ENCODE measurements at regions not wholly inside any gene's neighbourhood (a gene's known extent, or its start where the extent isn't known, plus 50 kb on each side); places are given as distances from the start of the nearest gene placed in this dataset.

DNA sequence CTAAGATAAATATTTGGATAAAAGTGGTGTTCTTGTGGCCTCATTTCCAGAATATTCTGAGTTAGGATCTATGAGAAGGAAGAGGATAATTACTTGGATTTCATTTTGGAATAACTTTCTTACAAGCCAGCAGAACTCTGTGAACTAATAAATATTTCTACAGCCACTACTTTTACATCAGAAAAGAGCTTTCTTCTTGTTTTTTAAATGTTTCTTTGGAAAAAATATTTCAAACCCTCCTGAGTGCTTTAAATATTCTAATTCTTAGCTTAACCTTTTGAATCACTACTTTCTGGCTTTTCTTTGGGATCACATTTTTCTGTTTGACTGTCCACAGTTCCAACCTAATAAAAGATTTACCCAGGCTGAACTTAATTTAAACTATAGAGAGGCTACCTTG is 279.2 kb upstream of the PHYHIPL start (continued):
- TF ChIP-seq TCF12 (IDR thresholded peaks at IDR 0.05): no peak
- no peak for TF ChIP-seq RAD21 (IDR thresholded peaks at IDR 0.05; ENCODE audit: low read length)
- TF ChIP-seq ZBTB33 (IDR thresholded peaks at IDR 0.05; ENCODE audit: borderline replicate concordance, low read depth): no peak
- TF ChIP-seq, protein P1, sequence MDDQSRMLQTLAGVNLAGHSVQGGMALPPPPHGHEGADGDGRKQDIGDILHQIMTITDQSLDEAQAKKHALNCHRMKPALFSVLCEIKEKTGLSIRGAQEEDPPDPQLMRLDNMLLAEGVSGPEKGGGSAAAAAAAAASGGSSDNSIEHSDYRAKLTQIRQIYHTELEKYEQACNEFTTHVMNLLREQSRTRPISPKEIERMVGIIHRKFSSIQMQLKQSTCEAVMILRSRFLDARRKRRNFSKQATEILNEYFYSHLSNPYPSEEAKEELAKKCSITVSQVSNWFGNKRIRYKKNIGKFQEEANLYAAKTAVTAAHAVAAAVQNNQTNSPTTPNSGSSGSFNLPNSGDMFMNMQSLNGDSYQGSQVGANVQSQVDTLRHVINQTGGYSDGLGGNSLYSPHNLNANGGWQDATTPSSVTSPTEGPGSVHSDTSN (IDR thresholded peaks at IDR 0.05): no peak
- no peak for TF ChIP-seq MAX (IDR thresholded peaks at IDR 0.05; ENCODE audit: low read depth)
- TF ChIP-seq ELF1 (IDR thresholded peaks at IDR 0.05): no peak

- Histone ChIP-seq H2AFZ (ENCODE audit: low read depth) (no peak overlapping the region), H3K9me3 (no peaks in the 10 kb centered on the region), H3K79me2 (ENCODE audit: insufficient read depth) (no peaks in the 10 kb centered on the region), H3K9me2 (no peaks in the 10 kb centered on the region), H3K9ac (no peak overlapping the region), H3K4me1 (ENCODE audit: control insufficient read depth in 1 of 2, insufficient read depth in 2 of 2, low read depth in 1 of 2, low read length in 1 of 2) (no peaks in the 10 kb centered on the region), H3F3A (replicated peaks; ENCODE audit: insufficient read depth) (no peaks in the 10 kb centered on the region), H4K20me1 (ENCODE audit: insufficient read depth) (no peaks in the 10 kb centered on the region), H3K27ac (ENCODE audit: low read depth in 2 of 2, low read length in 1 of 2) (no peak overlapping the region), H3K4me3 (ENCODE audit: low read depth in 2 of 2, low read length in 1 of 2) (no peak overlapping the region), H3K4me2 (no peak overlapping the region), H3K27me3 (ENCODE audit: insufficient read depth) (no peaks in the 10 kb centered on the region), H3K36me3 (replicated peaks in 1 of 2; ENCODE audit: control insufficient read depth in 1 of 2, insufficient read depth in 2 of 2, low read length in 1 of 2) (no peaks in the 10 kb centered on the region)
- no peak for TF ChIP-seq EZH2phosphoT487 (IDR thresholded peaks at IDR 0.05; ENCODE audit: borderline replicate concordance, low read depth)
- no peak for TF ChIP-seq YY1 (IDR thresholded peaks at IDR 0.05; ENCODE audit: low read depth)
- no peak for TF ChIP-seq MEF2A (IDR thresholded peaks at IDR 0.05; ENCODE audit: borderline replicate concordance, low read depth)
- TF ChIP-seq IRF3 (IDR thresholded peaks at IDR 0.05; ENCODE audit: low read depth, low read length): no peak
- no peak for TF ChIP-seq ZBTB33 (IDR thresholded peaks at IDR 0.05; ENCODE audit: borderline replicate concordance, low read depth)
- no peak for TF ChIP-seq USF1 (IDR thresholded peaks at IDR 0.05; ENCODE audit: borderline replicate concordance, low read depth)
- TF ChIP-seq TEAD4 (IDR thresholded peaks at IDR 0.05; ENCODE audit: borderline replicate concordance, insufficient read depth): no peak
- TF ChIP-seq CHD2 (IDR thresholded peaks at IDR 0.05; ENCODE audit: low read length, partially characterized antibody): no peak
- POLR2A ChIA-PET: no interaction called here
- no peak for DNase-seq
- CTCF ChIA-PET: no interaction called here
Measured at GRCh38 chr10:58897708-58898107, 278.7 kb upstream of the PHYHIPL start.
